BJ (cell line): ENCODE measurements at regions not wholly inside any gene's neighbourhood (a gene's known extent, or its start where the extent isn't known, plus 50 kb on each side); places are given as distances from the start of the nearest gene placed in this dataset.

Experiments
- CTCF ChIA-PET: fragments of 350-600 bp; formaldehyde crosslinking; extraction: SDS; loops from one replicate; lab custom pipeline; 2021; ENCODE audit warnings: antibody characterized with exemption, inconsistent platforms; lab: Yijun Ruan, JAX
- POLR2A ChIA-PET: fragments of 300-600 bp; sonication (Branson Sonifier 250); formaldehyde crosslinking; extraction: SDS; loops from one replicate; lab custom pipeline; 2021; ENCODE audit warnings: antibody characterized with exemption; lab: Charles Lee
- DNase-seq: peaks from one replicate; pipeline ENCODE4 v3.0.0-alpha.2; 2011; ENCODE audit warnings: low read depth
- H3K27me3 ChIP-seq: 2 replicates; pipeline ENCODE4 v1.6.0; 2011; ENCODE audit warnings: low read length; ENCODE audit not compliant: control insufficient read depth, insufficient read depth
- H3K36me3 ChIP-seq: 2 replicates; pipeline ENCODE4 v1.5.1; 2011; ENCODE audit warnings: low read length; ENCODE audit not compliant: control insufficient read depth, insufficient read depth
- H3K4me3 ChIP-seq: 2 replicates; pipeline ENCODE4 v1.5.1; 2011; ENCODE audit warnings: low read depth, mild to moderate bottlenecking, control low read depth, low read length
- TF ChIP-seq, protein P1 (sequence below): IDR thresholded peaks from 2 replicates; pipeline ENCODE4 v1.5.1; 2011; ENCODE audit warnings: low read depth, mild to moderate bottlenecking, control low read depth, inconsistent platforms, low read length, moderate library complexity; ENCODE audit not compliant: insufficient read depth

GRCh38 chr7:84879570-84880325 is 307.1 kb downstream of the SEMA3D start:
- no peak for DNase-seq
- Histone ChIP-seq H3K4me3 (no peak overlapping the region), H3K36me3 (no peaks in the 10 kb centered on the region), H3K27me3 (no peaks in the 10 kb centered on the region)
- POLR2A ChIA-PET, result no interaction called here
- TF ChIP-seq, protein P1, sequence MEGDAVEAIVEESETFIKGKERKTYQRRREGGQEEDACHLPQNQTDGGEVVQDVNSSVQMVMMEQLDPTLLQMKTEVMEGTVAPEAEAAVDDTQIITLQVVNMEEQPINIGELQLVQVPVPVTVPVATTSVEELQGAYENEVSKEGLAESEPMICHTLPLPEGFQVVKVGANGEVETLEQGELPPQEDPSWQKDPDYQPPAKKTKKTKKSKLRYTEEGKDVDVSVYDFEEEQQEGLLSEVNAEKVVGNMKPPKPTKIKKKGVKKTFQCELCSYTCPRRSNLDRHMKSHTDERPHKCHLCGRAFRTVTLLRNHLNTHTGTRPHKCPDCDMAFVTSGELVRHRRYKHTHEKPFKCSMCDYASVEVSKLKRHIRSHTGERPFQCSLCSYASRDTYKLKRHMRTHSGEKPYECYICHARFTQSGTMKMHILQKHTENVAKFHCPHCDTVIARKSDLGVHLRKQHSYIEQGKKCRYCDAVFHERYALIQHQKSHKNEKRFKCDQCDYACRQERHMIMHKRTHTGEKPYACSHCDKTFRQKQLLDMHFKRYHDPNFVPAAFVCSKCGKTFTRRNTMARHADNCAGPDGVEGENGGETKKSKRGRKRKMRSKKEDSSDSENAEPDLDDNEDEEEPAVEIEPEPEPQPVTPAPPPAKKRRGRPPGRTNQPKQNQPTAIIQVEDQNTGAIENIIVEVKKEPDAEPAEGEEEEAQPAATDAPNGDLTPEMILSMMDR, result no peak
- CTCF ChIA-PET, result no interaction called here

- H3K36me3 ChIP-seq, result no peaks in the 10 kb centered on the region
- POLR2A ChIA-PET, result no interaction called here
- TF ChIP-seq, protein P1, result no peak
- no peaks in the 10 kb centered on the region for H3K27me3 ChIP-seq
- CTCF ChIA-PET, result interaction anchor here (1.2 kb wide), 1 partner anchor 25 kb away, joined by 4 read pairs; no protein-coding TSS in a partner anchor
- no peak for DNase-seq
- H3K4me3 ChIP-seq, result no peak overlapping the region
Measured at GRCh38 chr7:84877943-84878570, 308.8 kb downstream of the SEMA3D start.

DNA sequence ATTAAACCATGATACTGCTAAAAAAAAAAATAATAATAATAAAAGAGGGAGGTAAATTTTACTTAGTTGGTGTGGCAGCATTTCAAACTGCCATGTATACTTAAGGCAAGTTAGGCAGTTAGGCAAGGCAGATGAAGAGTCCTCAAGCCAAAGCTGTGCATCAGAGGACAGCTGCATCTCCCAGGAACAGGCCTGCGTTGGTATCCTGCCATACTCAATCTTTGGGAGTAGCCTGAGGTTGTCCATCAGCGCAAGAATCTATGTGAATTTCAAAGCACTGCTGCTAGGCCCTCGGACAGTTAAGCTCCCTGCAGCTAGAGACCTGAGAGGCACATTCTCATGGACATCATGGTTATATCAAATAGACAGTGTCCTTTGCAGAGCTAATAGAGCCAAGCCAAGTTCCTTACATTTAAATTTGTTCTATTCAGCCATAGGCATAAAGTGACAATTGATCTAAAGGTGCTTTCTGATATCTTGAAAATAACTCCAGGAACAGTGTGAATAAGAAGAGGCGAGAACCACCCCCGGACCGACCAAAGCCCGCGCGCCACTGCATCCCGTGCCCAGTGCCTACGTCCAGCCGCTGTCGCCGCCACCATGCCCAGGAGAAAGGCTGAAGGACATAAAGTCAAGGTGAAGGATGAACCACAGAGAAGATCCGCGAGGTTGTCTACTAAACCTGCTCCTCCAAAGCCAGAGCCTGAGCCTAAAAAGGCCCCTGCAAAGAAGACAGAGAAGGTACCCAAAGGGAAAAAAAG is 310.6 kb downstream of the SEMA3D start:
- Histone ChIP-seq H3K36me3 (no peaks in the 10 kb centered on the region), H3K4me3 (no peak overlapping the region), H3K27me3 (no peaks in the 10 kb centered on the region)
- CTCF ChIA-PET, result no interaction called here
- DNase-seq, result no peak
- POLR2A ChIA-PET, result no interaction called here
- TF ChIP-seq, protein P1, result no peak

- TF ChIP-seq, protein P1, result no peak
- ChIA-PET CTCF (no interaction called here), POLR2A (no interaction called here)
- no peak for DNase-seq
- Histone ChIP-seq H3K36me3 (no peaks in the 10 kb centered on the region), H3K27me3 (no peaks in the 10 kb centered on the region), H3K4me3 (no peak overlapping the region)
Measured at GRCh38 chr7:84865560-84865959, 321.3 kb downstream of the SEMA3D start.

DNA sequence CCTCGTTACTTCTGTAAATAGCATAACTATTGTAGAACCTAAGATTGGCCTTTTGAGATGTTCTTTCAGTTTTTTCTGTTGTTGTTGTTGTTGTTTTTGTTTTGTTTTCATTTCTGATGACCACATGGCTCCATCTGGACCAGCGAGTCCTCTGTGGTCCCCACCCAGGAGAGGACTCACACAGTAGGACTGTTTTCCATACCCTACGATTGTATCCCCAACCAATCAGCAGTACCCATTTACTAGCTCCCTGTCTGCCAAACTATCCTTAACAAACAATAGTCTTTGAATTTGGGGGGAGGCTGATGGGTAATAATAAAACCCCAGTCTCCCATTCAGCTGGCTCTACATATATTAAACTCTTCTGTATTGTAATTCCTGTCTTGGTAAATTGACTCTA is 329.5 kb downstream of the SEMA3D start:
- no peak overlapping the region for H3K4me3 ChIP-seq
- TF ChIP-seq, protein P1, result no peak
- POLR2A ChIA-PET, result no interaction called here
- no peak for DNase-seq
- CTCF ChIA-PET, result interaction anchor here (0.6 to 1.4 kb wide), 3 partner anchors 21 to 165 kb away, joined by 3 read pairs; no protein-coding TSS in a partner anchor
- H3K36me3 ChIP-seq, result no peaks in the 10 kb centered on the region
- no peaks in the 10 kb centered on the region for H3K27me3 ChIP-seq
